HG02678 (cell line): ENCODE measurements at regions not wholly inside any gene's neighbourhood (a gene's known extent, or its start where the extent isn't known, plus 50 kb on each side); places are given as distances from the start of the nearest gene placed in this dataset.

Experiments used
- ATAC-seq: cut with Tn5 transposase; IDR thresholded peaks from one replicate; pipeline ENCODE4 v1.9.1; 2021; ENCODE audit warnings: mild to moderate bottlenecking, moderate library complexity; ENCODE audit not compliant: unreplicated experiment

- no peak for ATAC-seq
These were observed 95.9 kb downstream of the GLUL start for GRCh38 chr1:182295697-182296096.

GRCh38 chr1:182293119-182293589 lies 98.4 kb downstream of the GLUL start:
- no peak for ATAC-seq

GRCh38 chr1:182292193-182292741 lies 99.3 kb downstream of the GLUL start:
- no peak for ATAC-seq

- ATAC-seq, result no peak
These were observed 99.9 kb downstream of the GLUL start for GRCh38 chr1:182291584-182292192.

- no peak for ATAC-seq
These were observed 102.6 kb downstream of the GLUL start for GRCh38 chr1:182288749-182289604.

GRCh38 chr1:182286761-182287160 lies 104.8 kb downstream of the GLUL start:
- no peak for ATAC-seq

GRCh38 chr1:182283746-182284544 lies 107.6 kb downstream of the GLUL start:
- no peak for ATAC-seq

- no peak for ATAC-seq
These were observed 110.0 kb downstream of the GLUL start for GRCh38 chr1:182281541-182281940.

- ATAC-seq, result no peak
These were observed 111.1 kb downstream of the GLUL start for GRCh38 chr1:182280504-182280900.

- ATAC-seq, result no peak
These were observed 111.7 kb downstream of the GLUL start for GRCh38 chr1:182279724-182280503.

GRCh38 chr1:182279302-182279701 lies 112.3 kb downstream of the GLUL start:
- no peak for ATAC-seq

- no peak for ATAC-seq
These were observed 113.2 kb downstream of the GLUL start for GRCh38 chr1:182278144-182279054.

- ATAC-seq, result no peak
These were observed 116.3 kb downstream of the GLUL start for GRCh38 chr1:182275271-182275670.

- no peak for ATAC-seq
These were observed 117.0 kb downstream of the GLUL start for GRCh38 chr1:182274618-182275017.

- no peak for ATAC-seq
These were observed 120.9 kb downstream of the GLUL start for GRCh38 chr1:182270731-182271130.

GRCh38 chr1:182269097-182269496 lies 122.5 kb downstream of the GLUL start:
- no peak for ATAC-seq

GRCh38 chr1:182268669-182269068 lies 122.9 kb downstream of the GLUL start:
- no peak for ATAC-seq

GRCh38 chr1:182264185-182264584 lies 127.4 kb downstream of the GLUL start:
- ATAC-seq, result no peak

- no peak for ATAC-seq
These were observed 127.9 kb downstream of the GLUL start for GRCh38 chr1:182263706-182264105.
